Prostate gland (tissue), 2 donors: ENCODE measurements at regions not wholly inside any gene's neighbourhood (a gene's known extent, or its start where the extent isn't known, plus 50 kb on each side); places are given as distances from the start of the nearest gene placed in this dataset.
"Not testable (repeated sequence)": the region's sequence is repeated elsewhere in the genome, so short reads cannot be mapped to it uniquely, and the experiment has no call there.

Source experiments
- DNase-seq: peaks from one replicate; pipeline ENCODE4 v3.0.0-alpha.2; 2019; ENCODE audit warnings: low spot score
- H3K27ac ChIP-seq, 2 donors: fragments of 200-600 bp; sonication (generic); 2 replicates each; pipeline ENCODE4 v1.5.1; 2017 to 2019
- H3K27me3 ChIP-seq: fragments of 200-600 bp; sonication (generic); replicated peaks from 2 replicates; pipeline ENCODE4 v1.5.1; 2019; ENCODE audit not compliant: insufficient read depth
- H3K36me3 ChIP-seq, 2 donors: fragments of 200-600 bp; sonication (generic); 1 replicate in 1 of 2; 2 replicates in 1 of 2; pipeline versions ENCODE4 v1.5.1 to v1.8.1; 2017 to 2019
- H3K4me1 ChIP-seq: fragments of 200-600 bp; sonication (generic); replicated peaks from 2 replicates; pipeline ENCODE4 v1.5.1; 2019
- H3K4me3 ChIP-seq, 2 donors: fragments of 200-600 bp; sonication (generic); 2 replicates each; pipeline ENCODE4 v1.5.1; 2017 to 2019
- H3K9me3 ChIP-seq: fragments of 200-600 bp; sonication (generic); 2 replicates; pipeline ENCODE4 v1.5.1; 2017
- WGBS: methylation state at CpG from one replicate; pipeline ENCODE4 v1.1.5; 2018; 5-methylcytosine and 5-hydroxymethylcytosine counted together
- intact Hi-C: fragments of 100-400 bp; cut with DNase I; formaldehyde crosslinking; loops from one replicate; pipeline ENCODE4 v1.14.2; 2022

DNA sequence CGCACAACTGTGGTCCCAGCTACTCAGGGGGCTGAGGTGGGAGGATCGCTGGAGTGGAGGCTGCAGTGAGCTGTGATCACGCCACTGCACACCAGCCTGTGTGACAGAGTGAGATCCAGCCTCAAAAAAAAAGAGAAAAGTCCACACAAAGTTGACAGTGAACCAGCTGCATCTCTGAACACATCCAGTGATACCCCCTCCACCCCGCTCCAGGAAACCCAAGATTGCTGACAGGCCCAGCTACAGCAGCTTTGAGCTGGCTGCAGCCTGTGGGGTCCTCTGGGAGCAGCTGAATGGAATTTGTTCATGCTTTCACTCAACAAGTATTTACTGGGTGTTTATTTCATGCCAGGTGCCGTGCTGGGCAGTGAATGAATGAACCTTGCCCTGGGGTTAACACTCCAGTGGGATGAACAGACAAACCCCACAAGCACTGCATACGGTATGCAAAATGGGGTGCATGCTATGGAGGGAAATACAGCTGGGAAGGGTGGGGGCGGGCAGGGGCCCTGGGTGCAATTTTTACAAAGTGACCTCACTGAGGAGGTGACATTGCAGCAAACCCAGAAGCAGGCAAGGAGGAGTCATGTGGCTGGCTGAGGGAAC lies 170.9 kb downstream of the GOSR1 start:
- not testable (repeated sequence) for H3K9me3 ChIP-seq

DNA sequence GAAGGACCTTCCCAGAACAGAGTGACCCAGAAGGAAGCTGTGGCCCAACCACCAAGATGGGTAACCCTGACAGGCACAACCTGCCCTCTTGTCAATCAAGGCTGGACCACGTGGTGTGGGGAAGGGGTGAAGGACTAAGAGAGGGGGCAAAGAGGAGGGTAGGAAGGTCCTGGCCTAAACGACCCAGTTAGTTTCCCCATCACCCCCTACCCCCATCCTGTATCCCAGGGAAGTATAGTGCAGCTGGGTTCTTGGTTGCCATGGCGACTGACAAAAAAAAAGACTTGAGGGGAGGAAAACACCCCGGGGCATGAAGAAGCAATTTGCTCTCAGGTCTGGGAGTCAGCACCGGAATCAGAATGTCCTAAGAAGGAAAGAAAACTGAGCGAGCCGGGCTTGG lies 168.7 kb downstream of the GOSR1 start:
- H3K4me3 ChIP-seq, intact Hi-C loops, H3K4me1 ChIP-seq, DNase-seq, H3K27ac ChIP-seq, H3K36me3 ChIP-seq, H3K9me3 ChIP-seq, H3K27me3 ChIP-seq: not testable (repeated sequence)
- WGBS, result 11% methylated on average over 7 of the region's 7 CpGs

More for the DNA sequence above, 170.9 kb downstream of the GOSR1 start:
- DNase-seq, intact Hi-C loops, H3K36me3 ChIP-seq, H3K4me3 ChIP-seq, H3K27ac ChIP-seq, H3K27me3 ChIP-seq, H3K4me1 ChIP-seq: not testable (repeated sequence)
- 91% methylated on average over 7 of the region's 7 CpGs for WGBS

DNA sequence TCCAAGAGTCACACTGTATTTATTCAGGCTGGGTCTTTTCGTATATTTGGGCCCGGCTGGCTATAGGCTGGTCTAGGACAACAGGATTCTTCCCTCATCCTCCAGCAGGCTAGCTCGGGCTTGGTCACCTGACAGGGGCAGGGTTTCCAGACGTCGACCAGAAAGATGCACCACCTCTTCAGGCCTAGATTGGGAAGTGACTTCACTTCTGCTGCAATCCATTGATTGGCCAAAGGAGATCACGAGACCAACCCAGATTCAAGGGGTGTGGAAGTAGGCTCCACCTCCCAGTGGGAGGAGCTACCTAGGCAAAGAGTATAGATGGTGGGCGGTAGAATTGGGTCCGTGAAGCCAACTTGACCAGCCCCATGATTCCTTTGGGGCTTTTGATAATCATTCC lies 167.5 kb downstream of the GOSR1 start:
- DNase-seq, H3K4me1 ChIP-seq, H3K36me3 ChIP-seq, H3K27me3 ChIP-seq, H3K4me3 ChIP-seq, H3K27ac ChIP-seq, H3K9me3 ChIP-seq, intact Hi-C loops: not testable (repeated sequence)
- no CpG with 5 or more reads among the region's 8 CpGs for WGBS

DNA sequence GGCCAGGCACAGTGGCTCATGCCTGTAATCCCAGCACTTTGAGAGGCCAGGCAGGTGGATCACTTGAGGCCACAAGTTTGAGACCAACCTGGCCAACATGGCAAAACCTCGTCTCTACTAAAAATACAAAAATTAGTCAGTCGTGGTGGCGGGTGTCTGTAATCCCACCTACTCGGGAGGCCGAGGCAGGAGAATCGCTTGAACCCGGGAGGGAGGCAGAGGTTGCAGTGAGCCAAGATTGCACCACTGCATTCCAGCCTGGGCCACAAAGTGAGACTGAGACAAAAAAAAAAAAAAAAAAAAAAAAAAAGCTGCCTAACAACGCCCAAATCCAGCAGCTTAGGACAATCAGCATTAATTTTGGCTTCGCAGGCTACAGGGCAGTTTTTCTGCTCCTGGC lies 167.1 kb downstream of the GOSR1 start:
- H3K4me3 ChIP-seq, intact Hi-C loops, H3K36me3 ChIP-seq, H3K27ac ChIP-seq, DNase-seq, H3K4me1 ChIP-seq, H3K9me3 ChIP-seq, H3K27me3 ChIP-seq: not testable (repeated sequence)
- WGBS, result 81% methylated on average over 7 of the region's 9 CpGs

DNA sequence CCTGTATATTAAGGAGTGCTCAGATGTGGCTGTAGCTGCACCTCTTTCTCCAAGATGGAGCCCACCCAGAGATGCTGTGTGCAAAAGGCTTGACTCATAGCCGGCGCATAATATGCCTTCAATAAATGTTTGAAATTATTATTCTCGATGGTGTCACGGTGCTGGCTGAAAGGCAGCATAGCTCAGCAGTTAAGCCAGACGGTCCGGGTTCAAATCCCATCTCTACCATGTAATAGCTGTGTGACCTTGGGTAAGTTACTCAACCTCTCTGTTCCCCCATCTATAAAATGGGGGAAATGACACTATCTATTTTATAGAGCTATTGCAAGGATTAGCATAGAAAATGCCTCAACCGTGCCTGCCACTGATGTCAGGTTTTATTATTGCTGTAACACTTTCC lies 164.2 kb downstream of the GOSR1 start:
- H3K4me3 ChIP-seq, DNase-seq, H3K27me3 ChIP-seq, intact Hi-C loops, H3K4me1 ChIP-seq, H3K36me3 ChIP-seq, H3K9me3 ChIP-seq, H3K27ac ChIP-seq: not testable (repeated sequence)
- WGBS, result 86% methylated on average over 7 of the region's 7 CpGs

DNA sequence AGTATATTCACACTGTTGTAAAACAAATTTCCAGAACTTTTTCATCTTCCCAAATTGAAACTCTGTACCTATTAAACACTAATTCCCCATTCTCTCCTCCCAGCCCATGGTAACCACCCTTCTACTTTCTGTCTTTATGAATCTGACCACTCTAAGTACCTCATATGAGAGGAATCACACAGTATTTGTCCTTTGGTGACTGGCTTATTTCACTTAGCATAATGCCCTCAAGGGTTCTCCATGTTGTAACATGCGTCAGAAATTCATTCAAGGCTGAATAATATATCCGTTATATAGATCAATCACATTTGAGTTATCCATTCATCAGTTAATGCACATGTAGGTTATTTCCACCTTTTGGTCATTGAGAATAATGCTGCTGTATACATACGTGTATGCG lies 162.2 kb downstream of the GOSR1 start:
- 72% methylated on average over 3 of the region's 4 CpGs for WGBS
- intact Hi-C loops, result not testable (repeated sequence)

DNA sequence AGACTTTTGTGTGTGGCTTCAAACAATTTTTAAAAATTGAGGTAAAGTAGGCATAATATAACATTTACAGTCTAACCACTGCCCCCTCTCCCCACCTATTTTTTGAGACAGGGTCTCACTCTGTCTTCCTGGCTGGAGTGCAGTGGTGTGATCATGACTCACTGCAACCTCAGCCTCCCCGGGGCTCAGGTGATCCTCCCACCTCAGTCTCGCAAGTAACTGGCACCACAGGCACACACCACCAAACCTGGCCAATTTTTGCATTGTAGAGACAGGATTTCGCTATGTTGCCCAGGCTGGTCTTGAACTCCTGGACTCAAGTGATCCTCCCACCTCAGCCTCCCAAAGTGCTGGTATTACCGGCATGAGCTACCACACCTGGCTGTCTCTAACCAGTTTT lies 161.8 kb downstream of the GOSR1 start:
- intact Hi-C loops, result not testable (repeated sequence)
- WGBS, result 86% methylated on average over 4 of the region's 4 CpGs

More for the DNA sequence above, 162.2 kb downstream of the GOSR1 start:
- H3K27ac ChIP-seq, H3K4me1 ChIP-seq, H3K4me3 ChIP-seq, H3K9me3 ChIP-seq, H3K27me3 ChIP-seq, H3K36me3 ChIP-seq, DNase-seq: not testable (repeated sequence)

DNA sequence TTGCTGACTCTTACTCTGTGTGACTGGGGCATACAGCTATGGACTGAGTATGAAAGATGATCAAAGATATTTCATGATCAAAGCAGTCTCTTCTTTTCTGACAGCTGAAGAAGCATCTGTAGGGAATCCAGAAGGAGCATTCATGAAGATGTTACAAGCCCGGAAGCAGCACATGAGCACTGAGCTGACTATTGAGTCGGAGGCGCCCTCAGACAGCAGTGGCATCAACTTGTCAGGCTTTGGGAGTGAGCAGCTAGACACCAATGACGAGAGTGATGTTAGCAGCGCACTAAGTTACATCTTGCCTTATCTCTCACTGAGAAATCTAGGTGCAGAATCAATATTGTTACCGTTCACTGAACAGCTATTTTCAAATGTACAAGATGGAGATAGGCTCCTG lies 154.4 kb downstream of the GOSR1 start:
- H3K4me3 ChIP-seq, H3K27ac ChIP-seq, DNase-seq, intact Hi-C loops, H3K9me3 ChIP-seq, H3K36me3 ChIP-seq, H3K4me1 ChIP-seq, H3K27me3 ChIP-seq: not testable (repeated sequence)
- 94% methylated on average over 6 of the region's 6 CpGs for WGBS

More for the DNA sequence above, 161.8 kb downstream of the GOSR1 start:
- not testable (repeated sequence) for H3K4me3 ChIP-seq, H3K27me3 ChIP-seq, H3K4me1 ChIP-seq, H3K36me3 ChIP-seq, H3K27ac ChIP-seq, DNase-seq, H3K9me3 ChIP-seq

DNA sequence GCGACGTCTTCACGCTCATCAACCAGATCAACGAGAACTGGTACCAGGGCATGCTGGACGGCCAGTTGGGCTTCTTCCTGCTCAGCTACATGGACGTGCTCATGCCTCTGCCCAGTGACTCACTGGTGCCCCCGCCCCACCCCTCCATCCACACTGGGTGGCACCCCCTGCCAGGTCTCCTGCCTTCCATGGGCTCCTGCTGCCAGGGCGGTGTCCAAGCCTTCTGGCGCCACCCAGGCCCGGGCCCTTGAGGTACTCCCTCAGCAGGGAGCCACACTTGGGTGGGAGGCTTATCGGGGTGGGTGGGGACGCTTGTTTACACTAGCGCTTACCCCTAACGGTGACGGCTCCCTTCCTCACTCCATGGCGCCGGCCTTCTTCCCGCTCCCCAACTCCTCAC lies 148.2 kb downstream of the GOSR1 start:
- DNase-seq, intact Hi-C loops, H3K4me3 ChIP-seq, H3K36me3 ChIP-seq, H3K27ac ChIP-seq, H3K27me3 ChIP-seq, H3K9me3 ChIP-seq, H3K4me1 ChIP-seq: not testable (repeated sequence)
- 88% methylated on average over 7 of the region's 18 CpGs for WGBS

DNA sequence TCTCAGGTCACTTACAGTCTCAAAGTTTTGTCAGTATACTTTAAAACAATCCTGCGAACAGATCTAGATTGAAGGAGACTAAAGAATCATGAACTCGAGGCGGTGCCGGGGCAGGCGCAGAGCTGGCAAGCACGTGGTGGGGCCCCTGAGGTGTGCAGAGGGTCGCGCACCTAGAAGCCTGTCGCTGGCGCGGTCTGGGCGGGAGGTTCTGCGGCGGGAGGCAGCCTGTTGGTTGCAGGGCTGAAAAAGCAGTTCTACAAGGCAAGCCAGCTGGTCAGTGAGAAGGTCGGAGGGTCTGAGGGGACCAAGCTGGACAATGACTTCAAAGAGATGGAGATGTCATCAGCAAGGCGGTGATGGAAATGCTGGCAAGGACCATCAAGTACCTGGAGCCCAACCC lies 147.0 kb downstream of the GOSR1 start:
- intact Hi-C loops, H3K4me3 ChIP-seq, DNase-seq, H3K4me1 ChIP-seq, H3K27me3 ChIP-seq, H3K36me3 ChIP-seq, H3K9me3 ChIP-seq, H3K27ac ChIP-seq: not testable (repeated sequence)
- 92% methylated on average over 16 of the region's 16 CpGs for WGBS

DNA sequence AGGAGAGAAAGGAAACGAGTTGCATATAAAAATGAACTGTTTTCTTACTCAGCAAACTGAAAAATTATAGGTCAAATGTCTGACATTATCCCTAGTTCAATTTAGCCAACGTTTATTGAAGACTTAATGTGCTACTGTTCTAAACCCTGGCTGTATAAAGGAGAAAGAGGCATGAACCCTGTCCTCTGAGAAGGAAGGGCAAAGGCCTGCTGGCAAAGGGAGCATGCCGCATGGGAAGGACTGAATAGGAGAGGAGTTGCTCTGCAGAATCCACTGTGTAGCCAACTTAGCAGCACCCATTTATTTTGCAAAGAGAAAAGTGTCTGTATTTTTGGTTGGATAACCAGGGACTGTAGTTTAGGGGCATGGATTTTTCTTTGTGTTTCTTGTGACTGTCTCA lies 132.5 kb downstream of the GOSR1 start:
- H3K27ac ChIP-seq, H3K4me1 ChIP-seq, DNase-seq, H3K36me3 ChIP-seq, H3K9me3 ChIP-seq, intact Hi-C loops, H3K4me3 ChIP-seq, H3K27me3 ChIP-seq: not testable (repeated sequence)
- 35% methylated on average over 2 of the region's 3 CpGs for WGBS
